ENCODE measurements at regions not wholly inside any gene's neighbourhood (a gene's known extent, or its start where the extent isn't known, plus 50 kb on each side); places are given as distances from the start of the nearest gene placed in this dataset.
"Not testable (repeated sequence)": the region's sequence is repeated elsewhere in the genome, so short reads cannot be mapped to it uniquely, and the experiment has no call there.

- TF ChIP-seq, protein P1, sequence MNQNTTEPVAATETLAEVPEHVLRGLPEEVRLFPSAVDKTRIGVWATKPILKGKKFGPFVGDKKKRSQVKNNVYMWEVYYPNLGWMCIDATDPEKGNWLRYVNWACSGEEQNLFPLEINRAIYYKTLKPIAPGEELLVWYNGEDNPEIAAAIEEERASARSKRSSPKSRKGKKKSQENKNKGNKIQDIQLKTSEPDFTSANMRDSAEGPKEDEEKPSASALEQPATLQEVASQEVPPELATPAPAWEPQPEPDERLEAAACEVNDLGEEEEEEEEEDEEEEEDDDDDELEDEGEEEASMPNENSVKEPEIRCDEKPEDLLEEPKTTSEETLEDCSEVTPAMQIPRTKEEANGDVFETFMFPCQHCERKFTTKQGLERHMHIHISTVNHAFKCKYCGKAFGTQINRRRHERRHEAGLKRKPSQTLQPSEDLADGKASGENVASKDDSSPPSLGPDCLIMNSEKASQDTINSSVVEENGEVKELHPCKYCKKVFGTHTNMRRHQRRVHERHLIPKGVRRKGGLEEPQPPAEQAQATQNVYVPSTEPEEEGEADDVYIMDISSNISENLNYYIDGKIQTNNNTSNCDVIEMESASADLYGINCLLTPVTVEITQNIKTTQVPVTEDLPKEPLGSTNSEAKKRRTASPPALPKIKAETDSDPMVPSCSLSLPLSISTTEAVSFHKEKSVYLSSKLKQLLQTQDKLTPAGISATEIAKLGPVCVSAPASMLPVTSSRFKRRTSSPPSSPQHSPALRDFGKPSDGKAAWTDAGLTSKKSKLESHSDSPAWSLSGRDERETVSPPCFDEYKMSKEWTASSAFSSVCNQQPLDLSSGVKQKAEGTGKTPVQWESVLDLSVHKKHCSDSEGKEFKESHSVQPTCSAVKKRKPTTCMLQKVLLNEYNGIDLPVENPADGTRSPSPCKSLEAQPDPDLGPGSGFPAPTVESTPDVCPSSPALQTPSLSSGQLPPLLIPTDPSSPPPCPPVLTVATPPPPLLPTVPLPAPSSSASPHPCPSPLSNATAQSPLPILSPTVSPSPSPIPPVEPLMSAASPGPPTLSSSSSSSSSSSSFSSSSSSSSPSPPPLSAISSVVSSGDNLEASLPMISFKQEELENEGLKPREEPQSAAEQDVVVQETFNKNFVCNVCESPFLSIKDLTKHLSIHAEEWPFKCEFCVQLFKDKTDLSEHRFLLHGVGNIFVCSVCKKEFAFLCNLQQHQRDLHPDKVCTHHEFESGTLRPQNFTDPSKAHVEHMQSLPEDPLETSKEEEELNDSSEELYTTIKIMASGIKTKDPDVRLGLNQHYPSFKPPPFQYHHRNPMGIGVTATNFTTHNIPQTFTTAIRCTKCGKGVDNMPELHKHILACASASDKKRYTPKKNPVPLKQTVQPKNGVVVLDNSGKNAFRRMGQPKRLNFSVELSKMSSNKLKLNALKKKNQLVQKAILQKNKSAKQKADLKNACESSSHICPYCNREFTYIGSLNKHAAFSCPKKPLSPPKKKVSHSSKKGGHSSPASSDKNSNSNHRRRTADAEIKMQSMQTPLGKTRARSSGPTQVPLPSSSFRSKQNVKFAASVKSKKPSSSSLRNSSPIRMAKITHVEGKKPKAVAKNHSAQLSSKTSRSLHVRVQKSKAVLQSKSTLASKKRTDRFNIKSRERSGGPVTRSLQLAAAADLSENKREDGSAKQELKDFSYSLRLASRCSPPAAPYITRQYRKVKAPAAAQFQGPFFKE (tag by site-specific recombination; IDR thresholded peaks at IDR 0.05; ENCODE audit: borderline replicate concordance), result no peak
Observed at GRCh38 chr5:17976404-17976803, 342.1 kb downstream of the TAF11L14 start (continued).

GRCh38 chr5:17978954-17979353 is 344.7 kb downstream of the TAF11L14 start:
- ChIA-PET CTCF (no interaction called here), POLR2A (no interaction called here)
- no peak overlapping the region for H3K27ac ChIP-seq (ENCODE audit: extremely low read depth, low read depth, low read length)
- H3K4me1 ChIP-seq (ENCODE audit: control insufficient read depth, insufficient read depth, low read length), result no peaks in the 10 kb centered on the region
- TF ChIP-seq, protein P2, sequence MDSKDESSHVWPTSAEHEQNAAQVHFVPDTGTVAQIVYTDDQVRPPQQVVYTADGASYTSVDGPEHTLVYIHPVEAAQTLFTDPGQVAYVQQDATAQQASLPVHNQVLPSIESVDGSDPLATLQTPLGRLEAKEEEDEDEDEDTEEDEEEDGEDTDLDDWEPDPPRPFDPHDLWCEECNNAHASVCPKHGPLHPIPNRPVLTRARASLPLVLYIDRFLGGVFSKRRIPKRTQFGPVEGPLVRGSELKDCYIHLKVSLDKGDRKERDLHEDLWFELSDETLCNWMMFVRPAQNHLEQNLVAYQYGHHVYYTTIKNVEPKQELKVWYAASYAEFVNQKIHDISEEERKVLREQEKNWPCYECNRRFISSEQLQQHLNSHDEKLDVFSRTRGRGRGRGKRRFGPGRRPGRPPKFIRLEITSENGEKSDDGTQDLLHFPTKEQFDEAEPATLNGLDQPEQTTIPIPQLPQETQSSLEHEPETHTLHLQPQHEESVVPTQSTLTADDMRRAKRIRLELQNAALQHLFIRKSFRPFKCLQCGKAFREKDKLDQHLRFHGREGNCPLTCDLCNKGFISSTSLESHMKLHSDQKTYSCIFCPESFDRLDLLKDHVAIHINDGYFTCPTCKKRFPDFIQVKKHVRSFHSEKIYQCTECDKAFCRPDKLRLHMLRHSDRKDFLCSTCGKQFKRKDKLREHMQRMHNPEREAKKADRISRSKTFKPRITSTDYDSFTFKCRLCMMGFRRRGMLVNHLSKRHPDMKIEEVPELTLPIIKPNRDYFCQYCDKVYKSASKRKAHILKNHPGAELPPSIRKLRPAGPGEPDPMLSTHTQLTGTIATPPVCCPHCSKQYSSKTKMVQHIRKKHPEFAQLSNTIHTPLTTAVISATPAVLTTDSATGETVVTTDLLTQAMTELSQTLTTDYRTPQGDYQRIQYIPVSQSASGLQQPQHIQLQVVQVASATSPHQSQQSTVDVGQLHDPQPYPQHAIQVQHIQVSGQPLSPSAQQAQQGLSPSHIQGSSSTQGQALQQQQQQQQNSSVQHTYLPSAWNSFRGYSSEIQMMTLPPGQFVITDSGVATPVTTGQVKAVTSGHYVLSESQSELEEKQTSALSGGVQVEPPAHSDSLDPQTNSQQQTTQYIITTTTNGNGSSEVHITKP (tag by site-specific recombination; IDR thresholded peaks at IDR 0.05), result no peak
- no peak overlapping the region for H3K4me3 ChIP-seq (ENCODE audit: low read depth, low read length)
- no peaks in the 10 kb centered on the region for H3K9me3 ChIP-seq (ENCODE audit: control insufficient read depth, insufficient read depth, low read depth, low read length)
- H3K36me3 ChIP-seq (ENCODE audit: control insufficient read depth in 2 of 2, insufficient read depth in 1 of 2, low read length in 2 of 2), result no peaks in the 10 kb centered on the region

DNA sequence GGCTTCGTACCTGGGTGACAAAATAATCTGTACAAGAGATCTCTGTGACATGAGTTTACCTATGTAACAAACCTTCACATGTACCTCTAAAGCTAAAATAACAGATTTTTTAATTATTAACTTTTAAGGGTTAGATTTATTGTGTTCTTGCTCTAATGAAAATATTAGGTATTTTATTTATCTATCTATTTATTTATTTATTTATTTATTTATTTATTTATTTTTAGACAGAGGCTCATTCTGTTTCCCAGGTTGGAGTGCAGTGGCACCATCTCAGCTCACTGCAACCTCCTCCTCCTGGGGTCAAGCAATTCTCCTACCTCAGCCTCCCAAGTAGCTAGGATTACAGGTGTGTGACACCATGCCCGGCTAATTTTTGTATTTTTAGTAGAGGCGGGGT is 348.4 kb downstream of the TAF11L14 start:
- H3K36me3 ChIP-seq (ENCODE audit: control insufficient read depth in 2 of 2, insufficient read depth in 1 of 2, low read length in 2 of 2); H3K9me3 ChIP-seq (ENCODE audit: control insufficient read depth, insufficient read depth, low read depth, low read length); POLR2A ChIA-PET; H3K4me3 ChIP-seq (ENCODE audit: low read depth, low read length); CTCF ChIA-PET; H3K27ac ChIP-seq (ENCODE audit: extremely low read depth, low read depth, low read length); H3K4me1 ChIP-seq (ENCODE audit: control insufficient read depth, insufficient read depth, low read length): not testable (repeated sequence)
- TF ChIP-seq ZNF664 (tag by site-specific recombination; IDR thresholded peaks at IDR 0.05) (peak; percentile 38; the same call in 1 of the 2 replicates), ZNF558 (tag by site-specific recombination; IDR thresholded peaks at IDR 0.05) (peak; percentile 48; the same call in 1 of the 2 replicates), ZNF629 (tag by site-specific recombination; IDR thresholded peaks at IDR 0.05) (peak; percentile 44), ZNF560 (tag by site-specific recombination; IDR thresholded peaks at IDR 0.05; ENCODE audit: borderline replicate concordance) (peak; percentile 58; the same call in 1 of the 2 replicates), ZNF266 (tag by site-specific recombination; IDR thresholded peaks at IDR 0.05; ENCODE audit: low read depth) (peak; percentile 59; the same call in 1 of the 2 replicates), ZNF654 (tag by site-specific recombination; IDR thresholded peaks at IDR 0.05; ENCODE audit: low read depth) (peak; percentile 21; the same call in 1 of the 2 replicates), ZNF623 (tag by site-specific recombination; IDR thresholded peaks at IDR 0.05) (peak; percentile 68), ZNF202 (tag by site-specific recombination; IDR thresholded peaks at IDR 0.05; ENCODE audit: borderline replicate concordance) (peak; percentile 38; the same call in 1 of the 2 replicates), ZNF510 (tag by site-specific recombination; IDR thresholded peaks at IDR 0.05; ENCODE audit: insufficient replicate concordance) (peak; percentile 78), ZNF140 (tag by site-specific recombination; IDR thresholded peaks at IDR 0.05) (peak; percentile 63; the same call in 1 of the 2 replicates), ZNF433 (tag by site-specific recombination; IDR thresholded peaks at IDR 0.05; ENCODE audit: low read depth) (0 out of 2 replicates have a peak, but pooled peaks have one; percentile 32), ZNF426 (tag by site-specific recombination; IDR thresholded peaks at IDR 0.05) (peak; percentile 81), ZBTB8A (tag by site-specific recombination; IDR thresholded peaks at IDR 0.05) (peak; percentile 76), ZNF501 (tag by site-specific recombination; IDR thresholded peaks at IDR 0.05) (0 out of 2 replicates have a peak, but pooled peaks have one; percentile 43), ZNF138 (tag by site-specific recombination; IDR thresholded peaks at IDR 0.05; ENCODE audit: borderline replicate concordance) (0 out of 2 replicates have a peak, but pooled peaks have one; percentile 45), ZBTB1 (tag by site-specific recombination; IDR thresholded peaks at IDR 0.05) (0 out of 2 replicates have a peak, but pooled peaks have one; percentile 19), ZNF555 (tag by site-specific recombination; conservative IDR thresholded peaks at IDR 0.05) (peak; percentile 88)
- TF ChIP-seq, protein P3, sequence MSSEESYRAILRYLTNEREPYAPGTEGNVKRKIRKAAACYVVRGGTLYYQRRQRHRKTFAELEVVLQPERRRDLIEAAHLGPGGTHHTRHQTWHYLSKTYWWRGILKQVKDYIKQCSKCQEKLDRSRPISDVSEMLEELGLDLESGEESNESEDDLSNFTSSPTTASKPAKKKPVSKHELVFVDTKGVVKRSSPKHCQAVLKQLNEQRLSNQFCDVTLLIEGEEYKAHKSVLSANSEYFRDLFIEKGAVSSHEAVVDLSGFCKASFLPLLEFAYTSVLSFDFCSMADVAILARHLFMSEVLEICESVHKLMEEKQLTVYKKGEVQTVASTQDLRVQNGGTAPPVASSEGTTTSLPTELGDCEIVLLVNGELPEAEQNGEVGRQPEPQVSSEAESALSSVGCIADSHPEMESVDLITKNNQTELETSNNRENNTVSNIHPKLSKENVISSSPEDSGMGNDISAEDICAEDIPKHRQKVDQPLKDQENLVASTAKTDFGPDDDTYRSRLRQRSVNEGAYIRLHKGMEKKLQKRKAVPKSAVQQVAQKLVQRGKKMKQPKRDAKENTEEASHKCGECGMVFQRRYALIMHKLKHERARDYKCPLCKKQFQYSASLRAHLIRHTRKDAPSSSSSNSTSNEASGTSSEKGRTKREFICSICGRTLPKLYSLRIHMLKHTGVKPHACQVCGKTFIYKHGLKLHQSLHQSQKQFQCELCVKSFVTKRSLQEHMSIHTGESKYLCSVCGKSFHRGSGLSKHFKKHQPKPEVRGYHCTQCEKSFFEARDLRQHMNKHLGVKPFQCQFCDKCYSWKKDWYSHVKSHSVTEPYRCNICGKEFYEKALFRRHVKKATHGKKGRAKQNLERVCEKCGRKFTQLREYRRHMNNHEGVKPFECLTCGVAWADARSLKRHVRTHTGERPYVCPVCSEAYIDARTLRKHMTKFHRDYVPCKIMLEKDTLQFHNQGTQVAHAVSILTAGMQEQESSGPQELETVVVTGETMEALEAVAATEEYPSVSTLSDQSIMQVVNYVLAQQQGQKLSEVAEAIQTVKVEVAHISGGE (tag by site-specific recombination; conservative IDR thresholded peaks at IDR 0.05; ENCODE audit: low read depth), result peak; percentile 83

All from HEK293 (cell line).